Adrenal gland (tissue), 9 donors: ENCODE measurements at regions not wholly inside any gene's neighbourhood (a gene's known extent, or its start where the extent isn't known, plus 50 kb on each side); places are given as distances from the start of the nearest gene placed in this dataset.
A peak's percentile ranks its signal among the peaks of the same experiment; 100 is the strongest.

Experiments used
- DNase-seq, 7 donors: peaks; one replicate each; pipeline ENCODE4 v3.0.0-alpha.2; 2019 to 2020
- H3K27ac ChIP-seq, 5 donors: fragments of 200-600 bp; sonication (generic) in 4 of 5; 1 replicate in 3 of 5; 2 replicates in 2 of 5; pipeline versions ENCODE4 v1.5.1 to v1.8.0; 2016 to 2020; ENCODE audit warnings: mild to moderate bottlenecking in 1 of 5
- H3K27me3 ChIP-seq: fragments of 200-600 bp; 2 replicates; pipeline ENCODE4 v1.8.0; 2021
- H3K36me3 ChIP-seq, 2 donors: fragments of 200-600 bp; replicated peaks in 1 of 2; 1 replicate in 1 of 2; 2 replicates in 1 of 2; pipeline versions ENCODE4 v1.5.1 to v1.8.0; 2018 to 2022
- H3K4me1 ChIP-seq, 2 donors: fragments of 200-600 bp; replicated peaks in 1 of 2; 1 replicate in 1 of 2; 2 replicates in 1 of 2; pipeline versions ENCODE4 v1.5.1 to v1.8.0; 2018 to 2021
- H3K4me3 ChIP-seq, 4 donors: fragments of 200-600 bp; sonication (generic) in 3 of 4; one replicate each; pipeline ENCODE4 v1.5.1; 2016 to 2018
- H3K9me3 ChIP-seq, 3 donors: fragments of 200-600 bp; sonication (generic) in 1 of 3; replicated peaks in 1 of 3; 1 replicate in 2 of 3; 2 replicates in 1 of 3; pipeline versions ENCODE4 v1.5.1 to v1.8.0; 2016 to 2021
- POLR2A ChIP-seq, 2 donors: fragments of 450-650 bp; IDR thresholded peaks; one replicate each; pipeline ENCODE4 v1.6.1; 2017; ENCODE audit warnings: antibody characterized with exemption in 2 of 2, mild to moderate bottlenecking in 2 of 2, moderate library complexity in 1 of 2
- WGBS, 4 donors: extraction: QIAGEN DNeasy Blood & Tissue Kit in 2 of 4; methylation state at CpG; one replicate each; pipeline versions ENCODE4 v1.1.5 to v1.1.7; 2013 to 2017; 5-methylcytosine and 5-hydroxymethylcytosine counted together
- intact Hi-C, 2 donors: fragments of 100-400 bp; cut with DNase I; formaldehyde crosslinking; loops; one replicate each; pipeline versions ENCODE4 v1.14.1 to v1.15.0; 2022 to 2023
- TF ChIP-seq, protein P1 (sequence below), 6 experiments: fragments of 450-650 bp in 4 of 6; fragments of 200-600 bp in 2 of 6; sonication (generic) in 1 of 6; IDR thresholded peaks; 1 replicate in 5 of 6; 2 replicates in 1 of 6; pipeline versions ENCODE4 v1.5.1 to v1.8.0; 2016 to 2021; ENCODE audit warnings: antibody characterized with exemption in 6 of 6, mild to moderate bottlenecking in 2 of 6, moderate library complexity in 1 of 6
- donor health status: healthy with polysubstance abuse.
- donor health status: Bipolar disorder and iron deficiency.
- donor health status: DM: yes; HTN: yes; CAD: no.
- donor health status: DM: no; HTN: no; CAD: no.
- donor health status: DM: no; HTN: no; CAD: no.

GRCh38 chr1:222241410-222241809, 306.5 kb downstream of the HHIPL2 start:
- H3K4me3 ChIP-seq, result no peak overlapping the region
- TF ChIP-seq, protein P1, sequence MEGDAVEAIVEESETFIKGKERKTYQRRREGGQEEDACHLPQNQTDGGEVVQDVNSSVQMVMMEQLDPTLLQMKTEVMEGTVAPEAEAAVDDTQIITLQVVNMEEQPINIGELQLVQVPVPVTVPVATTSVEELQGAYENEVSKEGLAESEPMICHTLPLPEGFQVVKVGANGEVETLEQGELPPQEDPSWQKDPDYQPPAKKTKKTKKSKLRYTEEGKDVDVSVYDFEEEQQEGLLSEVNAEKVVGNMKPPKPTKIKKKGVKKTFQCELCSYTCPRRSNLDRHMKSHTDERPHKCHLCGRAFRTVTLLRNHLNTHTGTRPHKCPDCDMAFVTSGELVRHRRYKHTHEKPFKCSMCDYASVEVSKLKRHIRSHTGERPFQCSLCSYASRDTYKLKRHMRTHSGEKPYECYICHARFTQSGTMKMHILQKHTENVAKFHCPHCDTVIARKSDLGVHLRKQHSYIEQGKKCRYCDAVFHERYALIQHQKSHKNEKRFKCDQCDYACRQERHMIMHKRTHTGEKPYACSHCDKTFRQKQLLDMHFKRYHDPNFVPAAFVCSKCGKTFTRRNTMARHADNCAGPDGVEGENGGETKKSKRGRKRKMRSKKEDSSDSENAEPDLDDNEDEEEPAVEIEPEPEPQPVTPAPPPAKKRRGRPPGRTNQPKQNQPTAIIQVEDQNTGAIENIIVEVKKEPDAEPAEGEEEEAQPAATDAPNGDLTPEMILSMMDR (IDR thresholded peaks at IDR 0.05), result no peak
- no peaks in the 10 kb centered on the region for H3K9me3 ChIP-seq
- no peaks in the 10 kb centered on the region for H3K36me3 ChIP-seq
- no peak overlapping the region for H3K27ac ChIP-seq
- intact Hi-C loops, result no loop called here
- no peaks in the 10 kb centered on the region for H3K4me1 ChIP-seq
- WGBS, 4 donors, result 81 to 95% (median 85%) methylated on average over 4 to 5 of the region's 5 CpGs
- no peaks in the 10 kb centered on the region for H3K27me3 ChIP-seq
- no peak for DNase-seq

DNA sequence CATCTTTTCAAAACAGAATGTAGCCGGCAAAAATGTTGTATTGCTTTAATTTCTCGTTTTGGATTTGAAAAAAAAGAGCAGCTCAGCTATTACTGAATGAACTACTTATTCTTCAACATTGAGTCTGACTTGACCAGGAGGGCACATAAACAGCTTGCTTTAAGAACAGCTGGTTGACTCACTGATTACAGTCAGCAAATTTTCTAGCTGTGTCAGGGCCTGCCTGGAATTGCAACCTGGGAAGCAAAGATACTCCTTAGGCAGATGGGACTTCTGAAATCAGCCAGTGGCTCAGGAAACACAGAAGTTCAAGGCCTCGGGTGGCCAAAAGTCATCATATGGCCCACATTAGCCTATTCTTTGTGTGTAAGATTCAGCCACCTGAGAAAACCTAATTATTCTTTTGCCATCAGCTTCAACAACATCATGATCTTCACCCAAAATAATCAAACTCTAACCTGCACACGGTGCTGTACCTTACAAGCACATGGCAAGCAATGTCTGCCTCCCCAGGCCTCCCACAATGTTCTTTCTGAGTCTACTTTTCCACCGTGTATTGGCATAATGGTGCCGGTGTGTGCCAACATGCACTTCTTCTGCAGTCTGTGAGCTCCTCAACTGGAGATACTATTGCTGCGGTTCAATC, 307.2 kb downstream of the HHIPL2 start:
- Histone ChIP-seq H3K27me3 (no peaks in the 10 kb centered on the region), H3K36me3 (no peaks in the 10 kb centered on the region), H3K9me3 (no peaks in the 10 kb centered on the region), H3K4me3 (no peak overlapping the region), H3K4me1 (no peaks in the 10 kb centered on the region), H3K27ac (peak overlapping the region in 1 of 5 donors; percentile 8)
- no peak for TF ChIP-seq POLR2A (IDR thresholded peaks at IDR 0.05)
- TF ChIP-seq, protein P1 (IDR thresholded peaks at IDR 0.05), result no peak
- DNase-seq, result peak in 3 of 7 donors; percentile 2 to 54 (median 22)
- WGBS, 4 donors, result 70 to 75% (median 73%) methylated on average over 7 of the region's 7 CpGs
- intact Hi-C loops, result no loop called here

GRCh38 chr1:222239130-222239529, 308.8 kb downstream of the HHIPL2 start:
- 89 to 100% (median 93%) methylated on average over 1 of the region's 1 CpG for WGBS, 4 donors
- TF ChIP-seq, protein P1 (IDR thresholded peaks at IDR 0.05), result no peak
- no peak for TF ChIP-seq POLR2A (IDR thresholded peaks at IDR 0.05)
- DNase-seq, result no peak
- Histone ChIP-seq H3K9me3 (no peaks in the 10 kb centered on the region), H3K36me3 (no peaks in the 10 kb centered on the region), H3K27me3 (no peaks in the 10 kb centered on the region), H3K27ac (no peak overlapping the region), H3K4me1 (no peaks in the 10 kb centered on the region), H3K4me3 (no peak overlapping the region)
- intact Hi-C loops, result no loop called here

DNA sequence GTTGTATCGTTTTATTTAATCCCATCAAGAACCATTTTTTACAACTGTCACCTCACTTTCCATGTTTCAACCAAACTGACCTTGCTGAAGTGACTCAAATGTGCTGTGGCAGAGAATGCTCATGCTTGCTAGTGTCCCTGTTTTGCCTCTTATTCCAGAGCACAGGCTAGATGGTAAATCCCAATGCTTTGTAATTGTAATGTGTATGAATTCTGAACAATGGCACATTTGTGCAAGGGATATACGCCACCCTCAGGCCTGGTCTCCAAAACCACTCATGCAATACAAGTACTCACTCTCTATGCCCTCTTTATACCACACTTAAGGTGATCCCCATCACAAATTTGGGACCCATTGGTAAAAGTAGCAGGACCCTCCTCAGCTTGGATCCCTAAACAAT, 313.6 kb downstream of the HHIPL2 start:
- no peak for TF ChIP-seq POLR2A (IDR thresholded peaks at IDR 0.05)
- TF ChIP-seq, protein P1 (IDR thresholded peaks at IDR 0.05), result no peak
- Histone ChIP-seq H3K27ac (no peak overlapping the region), H3K9me3 (no peaks in the 10 kb centered on the region), H3K27me3 (no peaks in the 10 kb centered on the region), H3K4me3 (no peak overlapping the region), H3K4me1 (no peaks in the 10 kb centered on the region), H3K36me3 (no peaks in the 10 kb centered on the region)
- intact Hi-C loops, result no loop called here
- no peak for DNase-seq
- WGBS, 4 donors, result 73 to 83% (median 77%) methylated on average over 2 of the region's 2 CpGs
